ENCODE measurements at regions not wholly inside any gene's neighbourhood (a gene's known extent, or its start where the extent isn't known, plus 50 kb on each side); places are given as distances from the start of the nearest gene placed in this dataset.
"Not testable (repeated sequence)": the region's sequence is repeated elsewhere in the genome, so short reads cannot be mapped to it uniquely, and the experiment has no call there.

- TF ChIP-seq CTCF (IDR thresholded peaks at IDR 0.05 in 4 of 5, conservative IDR thresholded peaks at IDR 0.05 in 1 of 5); POLR2A (IDR thresholded peaks at IDR 0.05): not testable (repeated sequence)
Observed at GRCh38 chr11:90675496-90675895, 452.6 kb upstream of the CHORDC1 start.
